ENCODE measurements at regions not wholly inside any gene's neighbourhood (a gene's known extent, or its start where the extent isn't known, plus 50 kb on each side); places are given as distances from the start of the nearest gene placed in this dataset.
"Not testable (repeated sequence)": the region's sequence is repeated elsewhere in the genome, so short reads cannot be mapped to it uniquely, and the experiment has no call there.

DNA sequence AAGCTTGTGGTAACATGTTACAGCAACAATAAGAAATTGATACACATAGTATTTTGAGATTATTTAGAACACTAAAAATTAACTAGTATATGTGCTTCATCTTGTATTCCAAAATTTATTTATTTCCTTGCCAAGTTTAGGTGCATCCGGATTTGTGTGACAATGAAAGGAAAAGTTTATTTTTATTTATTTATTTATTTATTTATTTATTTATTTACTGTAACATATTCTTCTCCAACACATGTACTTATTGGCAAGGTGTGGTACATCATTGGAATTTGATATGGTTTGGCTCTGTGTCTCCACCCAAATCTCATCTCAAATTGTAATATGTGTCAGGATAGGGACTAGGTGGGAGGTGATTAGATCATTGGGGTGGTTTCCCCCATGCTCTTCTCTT is 373.3 kb upstream of the EDIL3 start:
- no peaks in the 10 kb centered on the region for H3K36me3 Mint-ChIP-seq
- H3K9me3 Mint-ChIP-seq = peaks cover 2 to 6% (median 4%) of the 10 kb centered on the region in 3 donors
- Histone ChIP-seq H3K27me3 (replicated peaks in 1 of 2; ENCODE audit: control insufficient read depth in 2 of 2, extremely low read depth in 1 of 2, insufficient read depth in 2 of 2, low read length in 1 of 2) (no peaks in the 10 kb centered on the region), H3K27ac (ENCODE audit: low read length) (no peak overlapping the region), H3K36me3 (ENCODE audit: control insufficient read depth in 2 of 2, extremely low read depth in 1 of 2, insufficient read depth in 1 of 2, low read length in 1 of 2) (no peaks in the 10 kb centered on the region), H3K9me3 (no peaks in the 10 kb centered on the region), H3K4me1 (ENCODE audit: control insufficient read depth in 1 of 2, extremely low read depth in 1 of 2, insufficient read depth in 2 of 2, low read length in 2 of 2) (no peaks in the 10 kb centered on the region), H3K4me3 (ENCODE audit: control insufficient read depth in 1 of 2, extremely low read depth in 1 of 2, low read length in 1 of 2) (no peak overlapping the region)
- ChIA-PET POLR2A (no interaction called here), CTCF (no interaction called here)
- no peaks in the 10 kb centered on the region for H3K27me3 Mint-ChIP-seq
- H3K4me3 Mint-ChIP-seq = no peak overlapping the region
- no peak overlapping the region for H3K27ac Mint-ChIP-seq
- no peak for ATAC-seq (replicated peaks in 1 of 4)
- H3K4me1 Mint-ChIP-seq = no peaks in the 10 kb centered on the region
- DNase-seq = no peak
- no CpG with 5 or more reads among the region's 1 CpG for WGBS (ENCODE audit: insufficient coverage)

DNA sequence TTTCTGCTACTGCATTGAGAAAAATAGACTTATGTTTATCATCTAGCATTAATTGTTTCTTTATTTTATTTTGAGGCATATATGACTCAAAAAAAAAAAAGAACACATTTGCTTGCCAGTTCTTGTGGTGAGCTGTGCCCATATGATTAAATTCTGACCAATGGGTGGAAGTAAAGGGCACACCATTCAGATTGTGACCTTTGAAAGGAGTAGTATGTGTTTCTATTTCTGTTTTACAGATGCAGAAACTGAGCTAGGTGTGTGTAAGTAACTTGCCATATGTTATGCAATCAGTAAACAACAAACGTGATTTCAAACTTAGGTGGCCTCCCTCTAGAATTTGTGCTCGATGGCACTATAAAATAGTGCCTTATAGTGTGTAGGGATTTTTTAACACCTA is 368.1 kb upstream of the EDIL3 start:
- H3K27me3 Mint-ChIP-seq = no peaks in the 10 kb centered on the region
- DNase-seq (no peak), ATAC-seq (replicated peaks in 1 of 4) (no peak)
- no peaks in the 10 kb centered on the region for H3K36me3 Mint-ChIP-seq
- no peaks in the 10 kb centered on the region for H3K4me1 Mint-ChIP-seq
- Histone ChIP-seq H3K27ac (ENCODE audit: low read length) (no peak overlapping the region), H3K4me3 (ENCODE audit: control insufficient read depth in 1 of 2, extremely low read depth in 1 of 2, low read length in 1 of 2) (no peak overlapping the region), H3K9me3 (no peaks in the 10 kb centered on the region), H3K4me1 (ENCODE audit: control insufficient read depth in 1 of 2, extremely low read depth in 1 of 2, insufficient read depth in 2 of 2, low read length in 2 of 2) (no peaks in the 10 kb centered on the region), H3K27me3 (replicated peaks in 1 of 2; ENCODE audit: control insufficient read depth in 2 of 2, extremely low read depth in 1 of 2, insufficient read depth in 2 of 2, low read length in 1 of 2) (no peaks in the 10 kb centered on the region), H3K36me3 (ENCODE audit: control insufficient read depth in 2 of 2, extremely low read depth in 1 of 2, insufficient read depth in 1 of 2, low read length in 1 of 2) (no peaks in the 10 kb centered on the region)
- CTCF ChIA-PET = no interaction called here
- POLR2A ChIA-PET = no interaction called here
- peaks cover 0 to 5% (median 4%) of the 10 kb centered on the region in 3 donors for H3K9me3 Mint-ChIP-seq
- no peak overlapping the region for H3K4me3 Mint-ChIP-seq
- 84% methylated on average over 2 of the region's 2 CpGs for WGBS (ENCODE audit: insufficient coverage)
- H3K27ac Mint-ChIP-seq = no peak overlapping the region

DNA sequence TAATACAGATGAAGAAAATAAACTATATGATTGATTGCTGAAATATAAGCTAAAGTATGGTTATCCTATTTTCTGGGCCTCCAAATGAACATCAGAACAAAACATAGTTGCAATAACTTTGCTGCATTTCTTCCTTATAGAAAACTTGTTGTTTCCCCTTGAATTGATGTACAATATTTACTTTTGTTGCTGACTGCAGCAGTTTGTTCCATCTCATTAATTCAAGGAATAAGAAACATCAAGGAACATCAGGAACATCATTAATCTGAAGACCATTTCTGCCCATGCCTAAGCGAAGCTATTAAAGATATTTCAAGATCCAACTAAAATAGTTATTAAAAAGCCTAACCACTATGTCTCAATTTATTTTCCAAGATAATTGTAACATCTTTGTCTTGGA is 363.6 kb upstream of the EDIL3 start:
- Mint-ChIP-seq H3K4me3 (no peak overlapping the region), H3K27me3 (no peaks in the 10 kb centered on the region), H3K27ac (no peak overlapping the region), H3K9me3 (peaks cover 7 to 17% (median 8%) of the 10 kb centered on the region in 3 donors), H3K36me3 (no peaks in the 10 kb centered on the region), H3K4me1 (no peaks in the 10 kb centered on the region)
- Histone ChIP-seq H3K4me3 (ENCODE audit: control insufficient read depth in 1 of 2, extremely low read depth in 1 of 2, low read length in 1 of 2) (no peak overlapping the region), H3K9me3 (no peaks in the 10 kb centered on the region), H3K4me1 (ENCODE audit: control insufficient read depth in 1 of 2, extremely low read depth in 1 of 2, insufficient read depth in 2 of 2, low read length in 2 of 2) (no peaks in the 10 kb centered on the region), H3K27ac (ENCODE audit: low read length) (no peak overlapping the region), H3K36me3 (ENCODE audit: control insufficient read depth in 2 of 2, extremely low read depth in 1 of 2, insufficient read depth in 1 of 2, low read length in 1 of 2) (no peaks in the 10 kb centered on the region), H3K27me3 (replicated peaks in 1 of 2; ENCODE audit: control insufficient read depth in 2 of 2, extremely low read depth in 1 of 2, insufficient read depth in 2 of 2, low read length in 1 of 2) (no peaks in the 10 kb centered on the region)
- no CpG with 5 or more reads among the region's 1 CpG for WGBS (ENCODE audit: insufficient coverage)
- ATAC-seq (replicated peaks in 1 of 4) (no peak), DNase-seq (no peak)
- POLR2A ChIA-PET = no interaction called here
- CTCF ChIA-PET = no interaction called here

GRCh38 chr5:84746280-84746679 is 361.6 kb upstream of the EDIL3 start:
- H3K36me3 ChIP-seq (ENCODE audit: control insufficient read depth in 2 of 2, extremely low read depth in 1 of 2, insufficient read depth in 1 of 2, low read length in 1 of 2); ATAC-seq (replicated peaks in 1 of 4); H3K4me1 ChIP-seq (ENCODE audit: control insufficient read depth in 1 of 2, extremely low read depth in 1 of 2, insufficient read depth in 2 of 2, low read length in 2 of 2); H3K27me3 ChIP-seq (replicated peaks in 1 of 2; ENCODE audit: control insufficient read depth in 2 of 2, extremely low read depth in 1 of 2, insufficient read depth in 2 of 2, low read length in 1 of 2); H3K27ac ChIP-seq (ENCODE audit: low read length); H3K9me3 ChIP-seq; H3K27me3 Mint-ChIP-seq; H3K4me3 ChIP-seq (ENCODE audit: control insufficient read depth in 1 of 2, extremely low read depth in 1 of 2, low read length in 1 of 2); DNase-seq; POLR2A ChIA-PET; H3K27ac Mint-ChIP-seq; H3K4me1 Mint-ChIP-seq; CTCF ChIA-PET; H3K4me3 Mint-ChIP-seq; H3K36me3 Mint-ChIP-seq: not testable (repeated sequence)
- peaks cover 3 to 17% (median 11%) of the 10 kb centered on the region in 3 donors for H3K9me3 Mint-ChIP-seq
- WGBS (ENCODE audit: insufficient coverage) = no CpG with 5 or more reads among the region's 2 CpGs

- Histone ChIP-seq H3K36me3 (ENCODE audit: control insufficient read depth in 2 of 2, extremely low read depth in 1 of 2, insufficient read depth in 1 of 2, low read length in 1 of 2) (no peaks in the 10 kb centered on the region), H3K4me1 (ENCODE audit: control insufficient read depth in 1 of 2, extremely low read depth in 1 of 2, insufficient read depth in 2 of 2, low read length in 2 of 2) (no peaks in the 10 kb centered on the region), H3K27me3 (replicated peaks in 1 of 2; ENCODE audit: control insufficient read depth in 2 of 2, extremely low read depth in 1 of 2, insufficient read depth in 2 of 2, low read length in 1 of 2) (no peaks in the 10 kb centered on the region), H3K9me3 (no peaks in the 10 kb centered on the region), H3K27ac (ENCODE audit: low read length) (no peak overlapping the region), H3K4me3 (ENCODE audit: control insufficient read depth in 1 of 2, extremely low read depth in 1 of 2, low read length in 1 of 2) (no peak overlapping the region)
- CTCF ChIA-PET = no interaction called here
- H3K4me3 Mint-ChIP-seq = no peak overlapping the region
- H3K36me3 Mint-ChIP-seq = no peaks in the 10 kb centered on the region
- peaks cover 5 to 17% (median 16%) of the 10 kb centered on the region in 3 donors for H3K9me3 Mint-ChIP-seq
- no peaks in the 10 kb centered on the region for H3K4me1 Mint-ChIP-seq
- H3K27ac Mint-ChIP-seq = no peak overlapping the region
- ATAC-seq (replicated peaks in 1 of 4) = no peak
- no peak for DNase-seq
- 20% methylated on average over 1 of the region's 1 CpG for WGBS (ENCODE audit: insufficient coverage)
- POLR2A ChIA-PET = no interaction called here
- H3K27me3 Mint-ChIP-seq = no peaks in the 10 kb centered on the region
Measured at GRCh38 chr5:84741056-84741455, 356.4 kb upstream of the EDIL3 start.

DNA sequence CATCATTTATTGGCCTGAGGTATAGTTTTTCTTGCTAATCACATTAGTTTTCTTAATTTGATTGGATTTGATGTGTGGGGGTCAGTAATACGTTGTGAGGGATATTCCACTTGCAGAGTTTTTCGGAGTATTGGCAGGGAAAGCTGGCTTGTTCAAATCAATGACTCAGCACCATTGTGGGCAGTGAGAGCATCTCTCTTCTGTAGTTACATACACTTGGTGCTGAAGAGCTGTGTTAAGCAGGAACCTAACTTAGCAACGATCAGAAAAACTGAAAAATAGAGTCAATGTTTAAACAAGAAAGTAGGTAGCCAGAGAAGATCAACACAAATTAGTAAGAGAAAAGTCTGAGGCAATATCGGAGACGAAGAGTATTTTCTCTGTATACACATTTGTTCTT is 344.6 kb upstream of the EDIL3 start:
- Histone ChIP-seq H3K36me3 (ENCODE audit: control insufficient read depth in 2 of 2, extremely low read depth in 1 of 2, insufficient read depth in 1 of 2, low read length in 1 of 2) (no peaks in the 10 kb centered on the region), H3K9me3 (no peaks in the 10 kb centered on the region), H3K4me1 (ENCODE audit: control insufficient read depth in 1 of 2, extremely low read depth in 1 of 2, insufficient read depth in 2 of 2, low read length in 2 of 2) (no peaks in the 10 kb centered on the region), H3K4me3 (ENCODE audit: control insufficient read depth in 1 of 2, extremely low read depth in 1 of 2, low read length in 1 of 2) (no peak overlapping the region), H3K27ac (ENCODE audit: low read length) (no peak overlapping the region), H3K27me3 (replicated peaks in 1 of 2; ENCODE audit: control insufficient read depth in 2 of 2, extremely low read depth in 1 of 2, insufficient read depth in 2 of 2, low read length in 1 of 2) (no peaks in the 10 kb centered on the region)
- H3K36me3 Mint-ChIP-seq = no peaks in the 10 kb centered on the region
- DNase-seq (no peak), ATAC-seq (replicated peaks in 1 of 4) (no peak)
- H3K27ac Mint-ChIP-seq = no peak overlapping the region
- 80% methylated on average over 1 of the region's 5 CpGs for WGBS (ENCODE audit: insufficient coverage)
- H3K4me1 Mint-ChIP-seq = no peaks in the 10 kb centered on the region
- CTCF ChIA-PET = interaction anchor here in 1 of 2 donors (0.5 kb wide), 1 partner anchor 96 kb away, joined by 3 read pairs; no protein-coding TSS in a partner anchor
- H3K9me3 Mint-ChIP-seq = peaks cover 4 to 6% (median 5%) of the 10 kb centered on the region in 3 donors
- POLR2A ChIA-PET = no interaction called here
- no peaks in the 10 kb centered on the region for H3K27me3 Mint-ChIP-seq
- H3K4me3 Mint-ChIP-seq = no peak overlapping the region

DNA sequence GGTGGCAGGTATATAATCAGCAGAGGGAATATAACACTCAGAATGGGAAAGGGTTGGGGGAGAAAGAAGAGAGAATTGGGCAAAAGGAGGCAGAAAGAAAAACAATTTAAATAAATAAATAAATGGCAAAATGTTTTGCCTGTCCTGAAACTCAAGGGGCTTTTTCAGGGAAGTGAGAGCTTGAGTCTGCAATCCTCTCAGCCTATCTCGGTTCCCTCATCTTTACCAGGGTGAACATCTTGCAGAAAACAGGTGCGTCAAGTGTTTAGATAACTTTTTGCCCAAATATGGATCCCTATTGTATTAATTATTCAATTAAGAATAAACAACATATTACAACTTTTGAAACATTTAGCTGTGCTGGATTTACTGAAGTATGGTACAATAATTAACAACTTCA is 343.0 kb upstream of the EDIL3 start:
- H3K36me3 ChIP-seq (ENCODE audit: control insufficient read depth in 2 of 2, extremely low read depth in 1 of 2, insufficient read depth in 1 of 2, low read length in 1 of 2) = no peaks in the 10 kb centered on the region
- POLR2A ChIA-PET = no interaction called here
- no peaks in the 10 kb centered on the region for H3K36me3 Mint-ChIP-seq
- no peaks in the 10 kb centered on the region for H3K4me1 ChIP-seq (ENCODE audit: control insufficient read depth in 1 of 2, extremely low read depth in 1 of 2, insufficient read depth in 2 of 2, low read length in 2 of 2)
- DNase-seq = no peak
- no peaks in the 10 kb centered on the region for H3K9me3 ChIP-seq
- no peak overlapping the region for H3K4me3 Mint-ChIP-seq
- no peaks in the 10 kb centered on the region for H3K4me1 Mint-ChIP-seq
- no peaks in the 10 kb centered on the region for H3K27me3 Mint-ChIP-seq
- WGBS (ENCODE audit: insufficient coverage) = no CpG with 5 or more reads among the region's 2 CpGs
- H3K27me3 ChIP-seq (replicated peaks in 1 of 2; ENCODE audit: control insufficient read depth in 2 of 2, extremely low read depth in 1 of 2, insufficient read depth in 2 of 2, low read length in 1 of 2) = no peaks in the 10 kb centered on the region
- H3K27ac Mint-ChIP-seq = no peak overlapping the region
- H3K9me3 Mint-ChIP-seq = peaks cover 3 to 5% (median 4%) of the 10 kb centered on the region in 3 donors
- no peak for ATAC-seq (replicated peaks in 1 of 4)
- no peak overlapping the region for H3K27ac ChIP-seq (ENCODE audit: low read length)
- CTCF ChIA-PET = no interaction called here
- H3K4me3 ChIP-seq (ENCODE audit: control insufficient read depth in 1 of 2, extremely low read depth in 1 of 2, low read length in 1 of 2) = no peak overlapping the region

Measured in T-cell (primary cell).